Endodermal cell (in vitro differentiated cells): ENCODE measurements at regions not wholly inside any gene's neighbourhood (a gene's known extent, or its start where the extent isn't known, plus 50 kb on each side); places are given as distances from the start of the nearest gene placed in this dataset.

Experiments
- DNase-seq: peaks from one replicate; pipeline ENCODE4 v3.0.0-alpha.2; 2017
- H3K27ac ChIP-seq: 2 replicates; pipeline ENCODE4 v1.5.1; 2013; ENCODE audit warnings: mild to moderate bottlenecking, low read depth, low read length, moderate library complexity
- H3K27me3 ChIP-seq: 2 replicates; pipeline ENCODE4 v1.6.1; 2013; ENCODE audit warnings: mild to moderate bottlenecking, low read length, moderate library complexity; ENCODE audit not compliant: insufficient read depth, control insufficient read depth, poor library complexity, severe bottlenecking
- H3K36me3 ChIP-seq: 2 replicates; pipeline ENCODE4 v1.7.0; 2013; ENCODE audit warnings: mild to moderate bottlenecking, low read length, moderate library complexity; ENCODE audit not compliant: control insufficient read depth, insufficient read depth
- H3K4me1 ChIP-seq: one replicate; pipeline ENCODE4 v1.7.0; 2013; ENCODE audit warnings: low read length; ENCODE audit not compliant: control insufficient read depth, insufficient read depth
- H3K4me3 ChIP-seq: 2 replicates; pipeline ENCODE4 v1.5.1; 2013; ENCODE audit warnings: mild to moderate bottlenecking, low read length, moderate library complexity
- H3K9ac ChIP-seq: 2 replicates; pipeline ENCODE4 v1.6.1; 2013; ENCODE audit warnings: mild to moderate bottlenecking, low read length, moderate library complexity; ENCODE audit not compliant: poor library complexity, severe bottlenecking; ENCODE audit errors: extremely low read depth
- H3K9me3 ChIP-seq: 2 replicates; pipeline ENCODE4 v1.6.1; 2013; ENCODE audit warnings: mild to moderate bottlenecking, low read length, moderate library complexity; ENCODE audit not compliant: control insufficient read depth
- H3K27ac Mint-ChIP-seq: 2 replicates; pipeline ENCODE4 v1.8.0; 2020; ENCODE audit warnings: mixed read lengths
- H3K27me3 Mint-ChIP-seq: 2 replicates; pipeline ENCODE4 v1.8.0; 2021; ENCODE audit warnings: mild to moderate bottlenecking, mixed read lengths; ENCODE audit not compliant: insufficient read depth
- H3K36me3 Mint-ChIP-seq: 2 replicates; pipeline ENCODE4 v1.8.0; 2020; ENCODE audit warnings: low read depth, mixed read lengths
- H3K4me1 Mint-ChIP-seq: 2 replicates; pipeline ENCODE4 v1.8.0; 2020; ENCODE audit warnings: mixed read lengths
- H3K4me3 Mint-ChIP-seq: 2 replicates; pipeline ENCODE4 v1.8.0; 2020; ENCODE audit warnings: mild to moderate bottlenecking, moderate library complexity, mixed read lengths
- H3K9me3 Mint-ChIP-seq: 2 replicates; pipeline ENCODE4 v1.8.0; 2020; ENCODE audit warnings: mild to moderate bottlenecking, mixed read lengths
- WGBS, 2 experiments: methylation state at CpG; one replicate each; pipeline versions ENCODE4 v1.1.5 to v1.1.7; 2013; ENCODE audit warnings: missing lambda C conversion rate in 2 of 2, mixed read lengths in 1 of 2; ENCODE audit not compliant: insufficient coverage in 1 of 2, insufficient read length in 1 of 2; 5-methylcytosine and 5-hydroxymethylcytosine counted together
- TF ChIP-seq, protein P1 (sequence below): fragments of 200-600 bp; sonication (generic); conservative IDR thresholded peaks from 2 replicates; pipeline ENCODE4 v1.5.0; 2021; ENCODE audit warnings: antibody characterized with exemption, mild to moderate bottlenecking

DNA sequence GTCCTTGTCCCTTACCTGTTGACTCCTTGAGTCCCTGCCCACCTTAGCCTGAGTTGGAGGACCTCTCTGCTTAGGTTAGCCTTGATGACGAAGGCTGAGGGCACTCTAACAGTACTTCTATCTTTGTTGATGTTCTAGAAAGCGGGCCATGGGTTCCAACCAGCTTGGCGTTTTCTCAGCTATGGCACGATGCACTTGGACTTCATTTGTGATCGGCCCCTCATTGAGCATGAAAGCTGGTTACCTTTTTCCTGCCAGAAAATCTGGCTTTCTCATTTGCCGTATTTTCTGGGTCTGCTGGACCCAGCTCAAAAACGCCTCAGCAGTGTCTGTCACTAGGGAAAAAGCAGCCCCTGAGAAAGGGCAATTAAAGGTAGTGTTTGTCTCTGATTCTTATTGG is 290.8 kb downstream of the EMP1 start:
- no peaks in the 10 kb centered on the region for H3K36me3 Mint-ChIP-seq
- H3K4me1 Mint-ChIP-seq, result peaks cover 7% of the 10 kb centered on the region
- Histone ChIP-seq H3K27me3 (no peaks in the 10 kb centered on the region), H3K36me3 (no peaks in the 10 kb centered on the region), H3K27ac (no peak overlapping the region), H3K4me3 (no peak overlapping the region), H3K9ac (no peak overlapping the region), H3K9me3 (no peaks in the 10 kb centered on the region), H3K4me1 (no peaks in the 10 kb centered on the region)
- H3K27me3 Mint-ChIP-seq, result peaks cover 6% of the 10 kb centered on the region
- 91 to 94% methylated on average over 6 to 7 of the region's 7 CpGs for WGBS, 2 experiments
- no peak for DNase-seq
- H3K9me3 Mint-ChIP-seq, result no peaks in the 10 kb centered on the region
- TF ChIP-seq, protein P1, sequence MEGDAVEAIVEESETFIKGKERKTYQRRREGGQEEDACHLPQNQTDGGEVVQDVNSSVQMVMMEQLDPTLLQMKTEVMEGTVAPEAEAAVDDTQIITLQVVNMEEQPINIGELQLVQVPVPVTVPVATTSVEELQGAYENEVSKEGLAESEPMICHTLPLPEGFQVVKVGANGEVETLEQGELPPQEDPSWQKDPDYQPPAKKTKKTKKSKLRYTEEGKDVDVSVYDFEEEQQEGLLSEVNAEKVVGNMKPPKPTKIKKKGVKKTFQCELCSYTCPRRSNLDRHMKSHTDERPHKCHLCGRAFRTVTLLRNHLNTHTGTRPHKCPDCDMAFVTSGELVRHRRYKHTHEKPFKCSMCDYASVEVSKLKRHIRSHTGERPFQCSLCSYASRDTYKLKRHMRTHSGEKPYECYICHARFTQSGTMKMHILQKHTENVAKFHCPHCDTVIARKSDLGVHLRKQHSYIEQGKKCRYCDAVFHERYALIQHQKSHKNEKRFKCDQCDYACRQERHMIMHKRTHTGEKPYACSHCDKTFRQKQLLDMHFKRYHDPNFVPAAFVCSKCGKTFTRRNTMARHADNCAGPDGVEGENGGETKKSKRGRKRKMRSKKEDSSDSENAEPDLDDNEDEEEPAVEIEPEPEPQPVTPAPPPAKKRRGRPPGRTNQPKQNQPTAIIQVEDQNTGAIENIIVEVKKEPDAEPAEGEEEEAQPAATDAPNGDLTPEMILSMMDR, result no peak
- H3K27ac Mint-ChIP-seq, result no peak overlapping the region
- H3K4me3 Mint-ChIP-seq, result no peak overlapping the region

DNA sequence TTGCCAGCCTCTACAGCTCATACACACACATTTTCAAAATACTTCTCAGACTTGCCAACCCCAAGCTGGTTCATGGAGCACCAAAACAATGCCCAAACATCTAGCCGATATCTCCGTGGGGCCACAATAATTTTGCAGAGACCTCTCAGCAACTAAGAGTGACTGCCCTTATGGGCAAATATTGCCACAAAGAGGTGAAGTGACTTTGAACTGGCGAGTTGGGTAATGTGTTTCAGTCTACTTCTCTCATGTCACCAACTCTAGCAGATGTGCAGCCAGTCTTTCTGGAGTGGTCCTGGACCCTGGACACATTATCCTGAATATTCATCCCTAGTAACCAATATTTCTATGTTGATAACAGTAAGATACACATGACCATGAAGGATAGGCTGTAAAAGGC is 290.3 kb downstream of the EMP1 start:
- Histone ChIP-seq H3K27me3 (no peaks in the 10 kb centered on the region), H3K36me3 (no peaks in the 10 kb centered on the region), H3K4me3 (no peak overlapping the region), H3K9me3 (no peaks in the 10 kb centered on the region), H3K9ac (no peak overlapping the region), H3K4me1 (no peaks in the 10 kb centered on the region), H3K27ac (no peak overlapping the region)
- no peaks in the 10 kb centered on the region for H3K9me3 Mint-ChIP-seq
- no peak overlapping the region for H3K27ac Mint-ChIP-seq
- H3K4me1 Mint-ChIP-seq, result peaks cover 7% of the 10 kb centered on the region
- 95 to 96% methylated on average over 3 of the region's 3 CpGs for WGBS, 2 experiments
- H3K27me3 Mint-ChIP-seq, result peaks cover 6% of the 10 kb centered on the region
- TF ChIP-seq, protein P1, result no peak
- H3K4me3 Mint-ChIP-seq, result no peak overlapping the region
- no peaks in the 10 kb centered on the region for H3K36me3 Mint-ChIP-seq
- DNase-seq, result no peak

DNA sequence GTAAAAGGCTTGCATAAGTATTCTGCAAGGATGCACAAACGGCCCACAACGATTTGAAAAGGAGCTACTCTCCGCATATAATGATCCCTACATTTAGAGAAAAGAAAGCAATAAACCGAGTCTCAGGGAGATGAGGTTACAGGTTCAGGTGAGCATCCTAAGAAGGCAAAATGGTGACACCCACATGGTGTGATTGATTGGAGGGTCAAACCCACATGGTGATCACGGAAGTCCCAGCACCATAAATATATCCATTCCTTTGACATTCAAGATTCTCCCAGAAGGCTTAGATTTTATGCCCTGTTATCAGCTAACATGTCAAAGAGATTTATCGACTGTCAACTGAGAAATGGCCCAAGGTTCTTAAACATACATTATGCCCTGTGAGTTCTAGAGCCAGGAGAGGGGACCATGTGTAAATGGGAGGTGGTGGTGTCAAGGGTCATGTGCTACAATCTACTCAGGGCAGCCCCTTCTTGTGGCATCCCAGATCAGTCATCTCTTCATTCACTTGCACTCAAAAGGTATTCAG is 282.2 kb downstream of the EMP1 start:
- no peak for DNase-seq

More for the DNA sequence above, 282.2 kb downstream of the EMP1 start:
- Histone ChIP-seq H3K27me3 (peaks cover 18% of the 10 kb centered on the region), H3K4me3 (no peak overlapping the region), H3K9ac (no peak overlapping the region), H3K36me3 (no peaks in the 10 kb centered on the region), H3K9me3 (no peaks in the 10 kb centered on the region), H3K4me1 (no peaks in the 10 kb centered on the region), H3K27ac (no peak overlapping the region)
- Mint-ChIP-seq H3K4me3 (no peak overlapping the region), H3K9me3 (no peaks in the 10 kb centered on the region), H3K4me1 (peaks cover 3% of the 10 kb centered on the region), H3K27ac (no peak overlapping the region), H3K27me3 (peaks cover 25% of the 10 kb centered on the region), H3K36me3 (peaks cover 3% of the 10 kb centered on the region)
- TF ChIP-seq, protein P1, result no peak
- WGBS, 2 experiments, result 93 to 96% methylated on average over 6 of the region's 6 CpGs
